ENCODE measurements at regions not wholly inside any gene's neighbourhood (a gene's known extent, or its start where the extent isn't known, plus 50 kb on each side); places are given as distances from the start of the nearest gene placed in this dataset.

GRCh38 chr3:194030372-194030771 lies 105.6 kb upstream of the HES1 start:
- TF ChIP-seq POLR2A (IDR thresholded peaks at IDR 0.05; ENCODE audit: low read depth, low read length) (no peak), POLR2AphosphoS5 (IDR thresholded peaks at IDR 0.05; ENCODE audit: low read depth, low read length) (no peak), TAF1 (IDR thresholded peaks at IDR 0.05; ENCODE audit: borderline replicate concordance, low read depth, low read length) (no peak)

All from GM12892 (cell line).